DND-41 (cell line): ENCODE measurements at regions not wholly inside any gene's neighbourhood (a gene's known extent, or its start where the extent isn't known, plus 50 kb on each side); places are given as distances from the start of the nearest gene placed in this dataset.

Experiments
- ATAC-seq: fragments of 200-7000 bp; cut with Tn5 transposase; 3 replicates; pipeline ENCODE4 v1.9.1; 2021; ENCODE audit warnings: low read depth; ENCODE audit not compliant: insufficient read depth
- DNase-seq: peaks from one replicate; pipeline ENCODE4 v3.0.0-alpha.2; 2020
- H2AFZ ChIP-seq: 2 replicates; pipeline ENCODE4 v1.6.0; 2012; ENCODE audit warnings: low read depth, low read length
- H3K27ac ChIP-seq: 2 replicates; pipeline ENCODE4 v1.5.1; 2012; ENCODE audit warnings: low read length, inconsistent platforms
- H3K27me3 ChIP-seq: fragments of 200-600 bp; sonication (generic); 2 replicates; pipeline ENCODE4 v1.6.0; 2012; ENCODE audit warnings: low read length, mild to moderate bottlenecking, inconsistent platforms; ENCODE audit not compliant: insufficient read depth, poor library complexity
- H3K36me3 ChIP-seq: 2 replicates; pipeline ENCODE4 v1.5.1; 2012; ENCODE audit warnings: low read length, inconsistent platforms; ENCODE audit not compliant: insufficient read depth
- H3K4me1 ChIP-seq: 2 replicates; pipeline ENCODE4 v1.5.1; 2012; ENCODE audit warnings: mild to moderate bottlenecking, low read length; ENCODE audit not compliant: insufficient read depth
- H3K4me2 ChIP-seq: 2 replicates; pipeline ENCODE4 v1.6.0; 2012; ENCODE audit warnings: mild to moderate bottlenecking, moderate library complexity, low read length, inconsistent platforms; ENCODE audit not compliant: insufficient read depth
- H3K4me3 ChIP-seq, 2 experiments: fragments of 200-600 bp in 1 of 2; shearing (Covaris generic) in 1 of 2; 2 replicates each; pipeline ENCODE4 v1.5.1; 2012 to 2016; ENCODE audit warnings: inconsistent platforms in 2 of 2, low read length in 2 of 2, mild to moderate bottlenecking in 2 of 2, low read depth in 1 of 2, moderate library complexity in 1 of 2
- H3K79me2 ChIP-seq: 2 replicates; pipeline ENCODE4 v1.6.0; 2012; ENCODE audit warnings: low read length, inconsistent platforms; ENCODE audit not compliant: insufficient read depth
- H3K9ac ChIP-seq: 2 replicates; pipeline ENCODE4 v1.6.0; 2012; ENCODE audit warnings: low read depth, mild to moderate bottlenecking, inconsistent platforms, low read length, moderate library complexity
- H3K9me3 ChIP-seq: 2 replicates; pipeline ENCODE4 v1.5.1; 2012; ENCODE audit warnings: low read length, moderate library complexity, mild to moderate bottlenecking, inconsistent platforms; ENCODE audit not compliant: insufficient read depth, severe bottlenecking
- H4K20me1 ChIP-seq: 2 replicates; pipeline ENCODE4 v1.6.0; 2012; ENCODE audit warnings: low read length; ENCODE audit not compliant: insufficient read depth
- EZH2 ChIP-seq: IDR thresholded peaks from 3 replicates; pipeline ENCODE4 v1.6.1; 2012; ENCODE audit warnings: borderline replicate concordance, low read depth, mild to moderate bottlenecking, moderate library complexity, low read length, inconsistent platforms; ENCODE audit not compliant: severe bottlenecking
- TF ChIP-seq, protein P1 (sequence below): IDR thresholded peaks from 2 replicates; pipeline ENCODE4 v1.5.1; 2012; ENCODE audit warnings: borderline replicate concordance, low read length, moderate library complexity, mild to moderate bottlenecking; ENCODE audit not compliant: poor library complexity, severe bottlenecking; ENCODE audit errors: extremely low read depth

DNA sequence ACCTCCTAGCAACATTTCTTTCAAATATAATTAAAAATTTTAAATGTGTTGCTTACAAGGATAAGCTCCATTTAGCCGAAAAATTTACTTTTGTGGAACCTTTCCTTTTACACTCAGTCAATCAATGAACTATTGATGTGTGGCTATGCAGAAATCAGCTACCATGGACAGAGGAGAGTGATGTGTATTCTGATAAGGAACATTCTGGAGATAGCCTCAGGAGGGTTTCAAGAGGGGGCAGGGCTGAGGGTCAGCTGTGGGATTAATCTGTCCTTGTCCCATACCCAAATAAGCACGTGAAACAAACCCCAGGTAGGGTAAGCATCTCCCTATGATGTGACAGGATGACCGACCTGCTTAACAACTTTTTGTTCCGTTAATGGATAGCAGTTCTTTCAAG, 192.6 kb upstream of the PROK2 start:
- H4K20me1 ChIP-seq = no peaks in the 10 kb centered on the region
- no peak overlapping the region for H3K9ac ChIP-seq
- H2AFZ ChIP-seq = no peak overlapping the region
- H3K4me3 ChIP-seq = no peak overlapping the region
- ATAC-seq = no peak
- H3K27me3 ChIP-seq = no peaks in the 10 kb centered on the region
- H3K9me3 ChIP-seq = no peaks in the 10 kb centered on the region
- H3K4me2 ChIP-seq = no peak overlapping the region
- no peak for DNase-seq
- no peaks in the 10 kb centered on the region for H3K79me2 ChIP-seq
- TF ChIP-seq, protein P1, sequence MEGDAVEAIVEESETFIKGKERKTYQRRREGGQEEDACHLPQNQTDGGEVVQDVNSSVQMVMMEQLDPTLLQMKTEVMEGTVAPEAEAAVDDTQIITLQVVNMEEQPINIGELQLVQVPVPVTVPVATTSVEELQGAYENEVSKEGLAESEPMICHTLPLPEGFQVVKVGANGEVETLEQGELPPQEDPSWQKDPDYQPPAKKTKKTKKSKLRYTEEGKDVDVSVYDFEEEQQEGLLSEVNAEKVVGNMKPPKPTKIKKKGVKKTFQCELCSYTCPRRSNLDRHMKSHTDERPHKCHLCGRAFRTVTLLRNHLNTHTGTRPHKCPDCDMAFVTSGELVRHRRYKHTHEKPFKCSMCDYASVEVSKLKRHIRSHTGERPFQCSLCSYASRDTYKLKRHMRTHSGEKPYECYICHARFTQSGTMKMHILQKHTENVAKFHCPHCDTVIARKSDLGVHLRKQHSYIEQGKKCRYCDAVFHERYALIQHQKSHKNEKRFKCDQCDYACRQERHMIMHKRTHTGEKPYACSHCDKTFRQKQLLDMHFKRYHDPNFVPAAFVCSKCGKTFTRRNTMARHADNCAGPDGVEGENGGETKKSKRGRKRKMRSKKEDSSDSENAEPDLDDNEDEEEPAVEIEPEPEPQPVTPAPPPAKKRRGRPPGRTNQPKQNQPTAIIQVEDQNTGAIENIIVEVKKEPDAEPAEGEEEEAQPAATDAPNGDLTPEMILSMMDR = no peak
- no peak for TF ChIP-seq EZH2
- no peaks in the 10 kb centered on the region for H3K36me3 ChIP-seq
- H3K27ac ChIP-seq = no peak overlapping the region
- H3K4me1 ChIP-seq = no peaks in the 10 kb centered on the region

DNA sequence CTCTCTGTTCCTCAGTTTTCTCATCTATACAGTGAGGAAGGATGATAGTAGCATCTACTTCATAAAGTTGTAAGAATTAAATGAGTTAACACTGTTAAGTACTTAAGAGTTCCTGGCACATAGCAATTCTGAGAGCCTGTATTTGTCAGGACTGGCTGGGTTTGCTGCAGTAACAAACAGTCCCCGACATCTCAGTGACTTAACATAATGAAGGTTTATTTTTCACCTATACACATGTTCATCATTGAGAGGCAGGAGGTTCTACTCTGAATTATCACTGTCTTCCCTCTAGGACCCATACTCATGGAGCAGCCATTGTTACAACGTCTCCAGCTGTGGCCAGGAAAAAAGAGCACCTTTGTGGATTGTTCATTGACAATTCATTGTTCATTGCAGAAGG, 190.6 kb upstream of the PROK2 start:
- no peaks in the 10 kb centered on the region for H3K9me3 ChIP-seq
- no peak overlapping the region for H3K9ac ChIP-seq
- H3K4me2 ChIP-seq = no peak overlapping the region
- ATAC-seq = no peak
- no peak overlapping the region for H3K27ac ChIP-seq
- no peak overlapping the region for H2AFZ ChIP-seq
- H3K4me3 ChIP-seq = no peak overlapping the region
- no peaks in the 10 kb centered on the region for H3K36me3 ChIP-seq
- H3K27me3 ChIP-seq = no peaks in the 10 kb centered on the region
- H4K20me1 ChIP-seq = no peaks in the 10 kb centered on the region
- no peaks in the 10 kb centered on the region for H3K79me2 ChIP-seq
- no peak for TF ChIP-seq EZH2
- TF ChIP-seq, protein P1 = no peak
- H3K4me1 ChIP-seq = no peaks in the 10 kb centered on the region
- DNase-seq = no peak

GRCh38 chr3:71974786-71975185, 189.8 kb upstream of the PROK2 start:
- Histone ChIP-seq H3K4me1 (no peaks in the 10 kb centered on the region), H3K27ac (no peak overlapping the region), H3K9me3 (no peaks in the 10 kb centered on the region), H3K27me3 (no peaks in the 10 kb centered on the region), H3K79me2 (no peaks in the 10 kb centered on the region), H2AFZ (no peak overlapping the region), H4K20me1 (no peaks in the 10 kb centered on the region), H3K4me3 (no peak overlapping the region), H3K4me2 (no peak overlapping the region), H3K36me3 (no peaks in the 10 kb centered on the region), H3K9ac (no peak overlapping the region)
- TF ChIP-seq EZH2 = no peak
- TF ChIP-seq, protein P1 = no peak
- DNase-seq (no peak), ATAC-seq (no peak)
